OCI-LY7 (cell line): ENCODE measurements at regions not wholly inside any gene's neighbourhood (a gene's known extent, or its start where the extent isn't known, plus 50 kb on each side); places are given as distances from the start of the nearest gene placed in this dataset.

Source experiments
- BruUV-seq: library from RNA; stranded (reverse); fragments of 400-500 nt; replicated peaks from 2 replicates; lab custom pipeline; 2021; lab: Mats Ljungman, UMichigan
- CTCF ChIA-PET: fragments of 300-600 bp; sonication (Branson Sonifier 250); formaldehyde crosslinking; loops from one replicate; lab custom pipeline; 2022; ENCODE audit warnings: antibody characterized with exemption; ENCODE audit not compliant: unreplicated experiment; lab: Charles Lee
- POLR2A ChIA-PET: fragments of 300-600 bp; sonication (Branson Sonifier 250); formaldehyde crosslinking; loops from one replicate; lab custom pipeline; 2022; ENCODE audit warnings: antibody characterized with exemption; lab: Charles Lee
- DNase-seq: peaks from one replicate; pipeline ENCODE4 v3.0.0-alpha.2; 2015; ENCODE audit warnings: low spot score
- H2AFZ ChIP-seq: fragments of 200-600 bp; sonication (generic), shearing (Covaris generic); 2 replicates; pipeline ENCODE4 v1.6.1; 2014; ENCODE audit warnings: mild to moderate bottlenecking, antibody characterized with exemption, low read length, moderate library complexity
- H3K27ac ChIP-seq: fragments of 200-600 bp; sonication (generic); 2 replicates; pipeline ENCODE4 v1.5.1; 2014; ENCODE audit warnings: mixed run types, low read depth, mild to moderate bottlenecking, moderate library complexity, low read length, inconsistent platforms; ENCODE audit not compliant: poor library complexity, severe bottlenecking
- H3K36me3 ChIP-seq: fragments of 200-600 bp; sonication (generic); 2 replicates; pipeline ENCODE4 v1.6.1; 2014; ENCODE audit warnings: mild to moderate bottlenecking, antibody characterized with exemption, low read length, moderate library complexity, mixed read lengths; ENCODE audit not compliant: insufficient read depth
- H3K4me1 ChIP-seq: fragments of 200-600 bp; sonication (generic); 2 replicates; pipeline ENCODE4 v1.5.1; 2014; ENCODE audit warnings: mild to moderate bottlenecking, low read length; ENCODE audit not compliant: insufficient read depth, poor library complexity, severe bottlenecking
- H3K4me2 ChIP-seq: fragments of 200-600 bp; sonication (generic); 2 replicates; pipeline ENCODE4 v1.6.1; 2014; ENCODE audit warnings: mild to moderate bottlenecking, low read length
- H3K4me3 ChIP-seq: fragments of 200-600 bp; sonication (generic); 2 replicates; pipeline ENCODE4 v1.5.1; 2014; ENCODE audit warnings: mild to moderate bottlenecking, low read depth, low read length; ENCODE audit not compliant: poor library complexity, severe bottlenecking
- H3K79me2 ChIP-seq: fragments of 200-600 bp; sonication (generic); 2 replicates; pipeline ENCODE4 v1.6.1; 2016; ENCODE audit warnings: low read depth, mild to moderate bottlenecking, low read length, moderate library complexity, mixed read lengths; ENCODE audit not compliant: insufficient read depth
- H3K9me2 ChIP-seq: fragments of 200-600 bp; sonication (generic); 2 replicates; pipeline ENCODE4 v1.6.1; 2016; ENCODE audit warnings: mild to moderate bottlenecking, low read length, mixed read lengths; ENCODE audit not compliant: insufficient read depth
- H3K9me3 ChIP-seq: fragments of 200-600 bp; sonication (generic); 2 replicates; pipeline ENCODE4 v1.6.1; 2014; ENCODE audit warnings: mild to moderate bottlenecking, mixed run types, low read length, mixed read lengths
- H4K20me1 ChIP-seq: fragments of 200-600 bp; sonication (generic); 2 replicates; pipeline ENCODE4 v1.6.1; 2014; ENCODE audit warnings: mild to moderate bottlenecking, antibody characterized with exemption, low read length, moderate library complexity, mixed read lengths; ENCODE audit not compliant: insufficient read depth
- CTCF ChIP-seq: fragments of 200-600 bp; sonication (generic); conservative IDR thresholded peaks from 2 replicates; pipeline ENCODE4 v1.5.1; 2014; ENCODE audit warnings: mild to moderate bottlenecking, antibody characterized with exemption, low read length, moderate library complexity, mixed read lengths
- EZH2phosphoT487 ChIP-seq: fragments of 200-600 bp; sonication (generic); IDR thresholded peaks from 2 replicates; pipeline ENCODE4 v1.6.1; 2018; ENCODE audit warnings: low read depth, borderline replicate concordance, mild to moderate bottlenecking, mixed run types, antibody characterized with exemption, low read length, moderate library complexity, mixed read lengths
- intact Hi-C: fragments of 100-400 bp; cut with micrococcal nuclease; formaldehyde crosslinking; loops from one replicate; pipeline ENCODE4 v1.10.0; 2022; ENCODE audit not compliant: unreplicated experiment

- Histone ChIP-seq H3K4me3 (no peak overlapping the region), H3K36me3 (no peaks in the 10 kb centered on the region), H3K79me2 (no peaks in the 10 kb centered on the region), H3K4me2 (no peak overlapping the region), H2AFZ (no peak overlapping the region), H3K4me1 (no peaks in the 10 kb centered on the region), H3K9me3 (no peaks in the 10 kb centered on the region), H3K27ac (no peak overlapping the region), H4K20me1 (no peaks in the 10 kb centered on the region), H3K9me2 (no peaks in the 10 kb centered on the region)
- intact Hi-C loops = no loop called here
- BruUV-seq = no TSS peak
- no peak for DNase-seq
- ChIA-PET POLR2A (interaction anchor here (0.6 kb wide), 1 partner anchor 727 kb away, joined by 3 read pairs; no protein-coding TSS in a partner anchor), CTCF (no interaction called here)
- no peak for TF ChIP-seq EZH2phosphoT487
- no peak for TF ChIP-seq CTCF
These were observed 320.9 kb downstream of the SAMD5 start for GRCh38 chr6:147829418-147829817.

- no peaks in the 10 kb centered on the region for H3K79me2 ChIP-seq
- TF ChIP-seq CTCF = no peak
- TF ChIP-seq EZH2phosphoT487 = no peak
- H3K4me2 ChIP-seq = no peak overlapping the region
- H3K9me3 ChIP-seq = no peaks in the 10 kb centered on the region
- DNase-seq = no peak
- BruUV-seq = no TSS peak
- no peak overlapping the region for H3K27ac ChIP-seq
- CTCF ChIA-PET = no interaction called here
- intact Hi-C loops = no loop called here
- H3K4me3 ChIP-seq = no peak overlapping the region
- no peaks in the 10 kb centered on the region for H4K20me1 ChIP-seq
- H2AFZ ChIP-seq = no peak overlapping the region
- no peaks in the 10 kb centered on the region for H3K9me2 ChIP-seq
- H3K4me1 ChIP-seq = no peaks in the 10 kb centered on the region
- POLR2A ChIA-PET = no interaction called here
- no peaks in the 10 kb centered on the region for H3K36me3 ChIP-seq
These were observed 321.3 kb downstream of the SAMD5 start for GRCh38 chr6:147829835-147830234.

- Histone ChIP-seq H3K4me1 (no peaks in the 10 kb centered on the region), H3K36me3 (no peaks in the 10 kb centered on the region), H3K9me3 (no peaks in the 10 kb centered on the region), H3K27ac (no peak overlapping the region), H3K4me3 (no peak overlapping the region), H3K9me2 (no peaks in the 10 kb centered on the region), H3K4me2 (no peak overlapping the region), H3K79me2 (no peaks in the 10 kb centered on the region), H4K20me1 (no peaks in the 10 kb centered on the region), H2AFZ (no peak overlapping the region)
- ChIA-PET POLR2A (interaction anchor here (0.6 kb wide), 1 partner anchor 30 kb away, joined by 4 read pairs; no protein-coding TSS in a partner anchor), CTCF (no interaction called here)
- DNase-seq = no peak
- BruUV-seq = no TSS peak
- TF ChIP-seq EZH2phosphoT487 (no peak), CTCF (no peak)
- intact Hi-C loops = no loop called here
These were observed 322.9 kb downstream of the SAMD5 start for GRCh38 chr6:147831356-147831755.
